ENCODE measurements at regions not wholly inside any gene's neighbourhood (a gene's known extent, or its start where the extent isn't known, plus 50 kb on each side); places are given as distances from the start of the nearest gene placed in this dataset.

- TF ChIP-seq, protein P1, sequence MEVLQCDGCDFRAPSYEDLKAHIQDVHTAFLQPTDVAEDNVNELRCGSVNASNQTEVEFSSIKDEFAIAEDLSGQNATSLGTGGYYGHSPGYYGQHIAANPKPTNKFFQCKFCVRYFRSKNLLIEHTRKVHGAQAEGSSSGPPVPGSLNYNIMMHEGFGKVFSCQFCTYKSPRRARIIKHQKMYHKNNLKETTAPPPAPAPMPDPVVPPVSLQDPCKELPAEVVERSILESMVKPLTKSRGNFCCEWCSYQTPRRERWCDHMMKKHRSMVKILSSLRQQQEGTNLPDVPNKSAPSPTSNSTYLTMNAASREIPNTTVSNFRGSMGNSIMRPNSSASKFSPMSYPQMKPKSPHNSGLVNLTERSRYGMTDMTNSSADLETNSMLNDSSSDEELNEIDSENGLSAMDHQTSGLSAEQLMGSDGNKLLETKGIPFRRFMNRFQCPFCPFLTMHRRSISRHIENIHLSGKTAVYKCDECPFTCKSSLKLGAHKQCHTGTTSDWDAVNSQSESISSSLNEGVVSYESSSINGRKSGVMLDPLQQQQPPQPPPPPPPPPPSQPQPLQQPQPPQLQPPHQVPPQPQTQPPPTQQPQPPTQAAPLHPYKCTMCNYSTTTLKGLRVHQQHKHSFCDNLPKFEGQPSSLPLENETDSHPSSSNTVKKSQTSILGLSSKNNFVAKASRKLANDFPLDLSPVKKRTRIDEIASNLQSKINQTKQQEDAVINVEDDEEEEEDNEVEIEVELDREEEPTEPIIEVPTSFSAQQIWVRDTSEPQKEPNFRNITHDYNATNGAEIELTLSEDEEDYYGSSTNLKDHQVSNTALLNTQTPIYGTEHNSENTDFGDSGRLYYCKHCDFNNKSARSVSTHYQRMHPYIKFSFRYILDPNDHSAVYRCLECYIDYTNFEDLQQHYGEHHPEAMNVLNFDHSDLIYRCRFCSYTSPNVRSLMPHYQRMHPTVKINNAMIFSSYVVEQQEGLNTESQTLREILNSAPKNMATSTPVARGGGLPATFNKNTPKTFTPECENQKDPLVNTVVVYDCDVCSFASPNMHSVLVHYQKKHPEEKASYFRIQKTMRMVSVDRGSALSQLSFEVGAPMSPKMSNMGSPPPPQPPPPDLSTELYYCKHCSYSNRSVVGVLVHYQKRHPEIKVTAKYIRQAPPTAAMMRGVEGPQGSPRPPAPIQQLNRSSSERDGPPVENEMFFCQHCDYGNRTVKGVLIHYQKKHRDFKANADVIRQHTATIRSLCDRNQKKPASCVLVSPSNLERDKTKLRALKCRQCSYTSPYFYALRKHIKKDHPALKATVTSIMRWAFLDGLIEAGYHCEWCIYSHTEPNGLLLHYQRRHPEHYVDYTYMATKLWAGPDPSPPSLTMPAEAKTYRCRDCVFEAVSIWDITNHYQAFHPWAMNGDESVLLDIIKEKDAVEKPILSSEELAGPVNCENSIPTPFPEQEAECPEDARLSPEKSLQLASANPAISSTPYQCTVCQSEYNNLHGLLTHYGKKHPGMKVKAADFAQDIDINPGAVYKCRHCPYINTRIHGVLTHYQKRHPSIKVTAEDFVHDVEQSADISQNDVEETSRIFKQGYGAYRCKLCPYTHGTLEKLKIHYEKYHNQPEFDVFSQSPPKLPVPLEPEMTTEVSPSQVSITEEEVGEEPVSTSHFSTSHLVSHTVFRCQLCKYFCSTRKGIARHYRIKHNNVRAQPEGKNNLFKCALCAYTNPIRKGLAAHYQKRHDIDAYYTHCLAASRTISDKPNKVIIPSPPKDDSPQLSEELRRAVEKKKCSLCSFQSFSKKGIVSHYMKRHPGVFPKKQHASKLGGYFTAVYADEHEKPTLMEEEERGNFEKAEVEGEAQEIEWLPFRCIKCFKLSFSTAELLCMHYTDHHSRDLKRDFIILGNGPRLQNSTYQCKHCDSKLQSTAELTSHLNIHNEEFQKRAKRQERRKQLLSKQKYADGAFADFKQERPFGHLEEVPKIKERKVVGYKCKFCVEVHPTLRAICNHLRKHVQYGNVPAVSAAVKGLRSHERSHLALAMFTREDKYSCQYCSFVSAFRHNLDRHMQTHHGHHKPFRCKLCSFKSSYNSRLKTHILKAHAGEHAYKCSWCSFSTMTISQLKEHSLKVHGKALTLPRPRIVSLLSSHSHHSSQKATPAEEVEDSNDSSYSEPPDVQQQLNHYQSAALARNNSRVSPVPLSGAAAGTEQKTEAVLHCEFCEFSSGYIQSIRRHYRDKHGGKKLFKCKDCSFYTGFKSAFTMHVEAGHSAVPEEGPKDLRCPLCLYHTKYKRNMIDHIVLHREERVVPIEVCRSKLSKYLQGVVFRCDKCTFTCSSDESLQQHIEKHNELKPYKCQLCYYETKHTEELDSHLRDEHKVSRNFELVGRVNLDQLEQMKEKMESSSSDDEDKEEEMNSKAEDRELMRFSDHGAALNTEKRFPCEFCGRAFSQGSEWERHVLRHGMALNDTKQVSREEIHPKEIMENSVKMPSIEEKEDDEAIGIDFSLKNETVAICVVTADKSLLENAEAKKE (CRISPR knock-in tag; IDR thresholded peaks at IDR 0.05): no peak
- no peak for TF ChIP-seq EZH2 (IDR thresholded peaks at IDR 0.05; ENCODE audit: low read depth, unreplicated experiment)
Observed at GRCh38 chr2:88852753-88853402, 161.4 kb downstream of the RPIA start (continued).

DNA sequence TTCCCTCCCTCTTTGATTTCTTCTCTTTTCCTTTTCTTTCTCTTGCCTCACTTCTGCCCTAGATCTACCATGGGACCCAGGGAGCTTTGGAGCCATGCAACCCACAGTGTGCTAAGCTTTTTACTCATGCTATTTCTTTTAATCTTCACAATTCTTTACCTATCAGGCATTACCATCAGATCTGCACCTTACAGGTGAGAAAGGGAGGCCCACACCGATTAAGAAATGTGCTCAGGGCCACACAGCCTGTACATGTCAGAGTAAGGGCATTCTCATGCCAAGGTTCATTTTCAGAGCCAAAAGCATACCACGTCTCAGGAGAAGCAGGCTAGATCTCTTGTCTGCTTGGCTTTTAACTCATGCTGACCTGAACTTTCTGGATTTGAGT, 161.9 kb downstream of the RPIA start:
- peaks cover 31% of the 10 kb centered on the region for H3K4me1 Mint-ChIP-seq
- H3K36me3 Mint-ChIP-seq (ENCODE audit: low read depth): no peaks in the 10 kb centered on the region
- H3K4me3 Mint-ChIP-seq: no peak overlapping the region
- peaks cover 21% of the 10 kb centered on the region for H3K4me1 ChIP-seq (ENCODE audit: insufficient read depth)
- H3K4me3 ChIP-seq: no peak overlapping the region
- H3K4me2 ChIP-seq: no peak overlapping the region
- no peaks in the 10 kb centered on the region for H3K36me3 ChIP-seq (ENCODE audit: insufficient read depth)
- ATAC-seq (no peak), DNase-seq (ENCODE audit: low spot score) (no peak)
- H3K27me3 Mint-ChIP-seq (ENCODE audit: insufficient read depth, low read depth, poor library complexity): peaks cover 2% of the 10 kb centered on the region
- H3K27ac ChIP-seq (ENCODE audit: low read depth): no peak overlapping the region
- no peaks in the 10 kb centered on the region for H4K20me1 ChIP-seq (replicated peaks; ENCODE audit: insufficient read depth)
- H3K27ac Mint-ChIP-seq: no peak overlapping the region
- 0 out of 2 replicates have a peak, but pooled peaks cover 3% of the 10 kb centered on the region for H3K9me2 ChIP-seq (ENCODE audit: insufficient read depth)
- TF ChIP-seq ETS1 (IDR thresholded peaks at IDR 0.05) (no peak), EZH2phosphoT487 (IDR thresholded peaks at IDR 0.05; ENCODE audit: unreplicated experiment) (no peak), NANOG (IDR thresholded peaks at IDR 0.05; ENCODE audit: borderline replicate concordance) (no peak), JUNB (IDR thresholded peaks at IDR 0.05; ENCODE audit: unreplicated experiment) (no peak), EZH2 (IDR thresholded peaks at IDR 0.05; ENCODE audit: low read depth, unreplicated experiment) (no peak), POLR2AphosphoS5 (IDR thresholded peaks at IDR 0.05; ENCODE audit: low read depth) (no peak), ZNF114 (CRISPR knock-in tag; IDR thresholded peaks at IDR 0.05) (no peak), ZNF331 (CRISPR knock-in tag; IDR thresholded peaks at IDR 0.05; ENCODE audit: low read depth) (no peak)
- no peaks in the 10 kb centered on the region for H3K79me2 ChIP-seq (replicated peaks; ENCODE audit: insufficient read depth)
- H3F3A ChIP-seq (replicated peaks; ENCODE audit: low read depth): no peaks in the 10 kb centered on the region
- H3K9me3 Mint-ChIP-seq: no peaks in the 10 kb centered on the region
- H3K27me3 ChIP-seq (ENCODE audit: insufficient read depth): no peaks in the 10 kb centered on the region
- H2AFZ ChIP-seq: no peak overlapping the region
